Omental fat pad (tissue), 3 donors: ENCODE measurements at regions not wholly inside any gene's neighbourhood (a gene's known extent, or its start where the extent isn't known, plus 50 kb on each side); places are given as distances from the start of the nearest gene placed in this dataset.
"Not testable (repeated sequence)": the region's sequence is repeated elsewhere in the genome, so short reads cannot be mapped to it uniquely, and the experiment has no call there.

Experiments used
- ATAC-seq: fragments of 150-250 bp; one replicate; pipeline ENCODE4 v1.9.1; 2016; ENCODE audit warnings: mild to moderate bottlenecking, moderate library complexity; ENCODE audit not compliant: low FRiP score
- DNase-seq: peaks from one replicate; pipeline ENCODE4 v3.0.0-alpha.2; 2019; ENCODE audit warnings: low spot score
- CTCF ChIP-seq, 3 donors: fragments of 450-650 bp; IDR thresholded peaks; one replicate each; pipeline ENCODE4 v1.5.1; 2016 to 2017; ENCODE audit warnings: antibody characterized with exemption in 3 of 3, mild to moderate bottlenecking in 3 of 3, moderate library complexity in 2 of 3

- no peak for TF ChIP-seq CTCF (IDR thresholded peaks at IDR 0.05)
- DNase-seq (no peak), ATAC-seq (no peak)
Measured at GRCh38 chr2:58749041-58749440, 507.9 kb upstream of the FANCL start.

- ATAC-seq, result not testable (repeated sequence)
Measured at GRCh38 chr2:58745334-58745733, 504.2 kb upstream of the FANCL start.

GRCh38 chr2:58740426-58740825 is 499.3 kb upstream of the FANCL start:
- DNase-seq (no peak), ATAC-seq (no peak)
- no peak for TF ChIP-seq CTCF (IDR thresholded peaks at IDR 0.05)

More at GRCh38 chr2:58745334-58745733, 504.2 kb upstream of the FANCL start:
- not testable (repeated sequence) for DNase-seq

GRCh38 chr2:58739033-58739432 is 497.9 kb upstream of the FANCL start:
- DNase-seq (no peak), ATAC-seq (no peak)
- TF ChIP-seq CTCF (IDR thresholded peaks at IDR 0.05), result no peak

GRCh38 chr2:58734365-58734764 is 493.2 kb upstream of the FANCL start:
- ATAC-seq, result no peak
- TF ChIP-seq CTCF (IDR thresholded peaks at IDR 0.05), result no peak
- no peak for DNase-seq

- DNase-seq (no peak), ATAC-seq (no peak)
- TF ChIP-seq CTCF (IDR thresholded peaks at IDR 0.05), result no peak
Measured at GRCh38 chr2:58732999-58733398, 491.9 kb upstream of the FANCL start.

- no peak for TF ChIP-seq CTCF (IDR thresholded peaks at IDR 0.05)
- no peak for ATAC-seq
- DNase-seq, result no peak
Measured at GRCh38 chr2:58731488-58731869, 490.4 kb upstream of the FANCL start.
